ENCODE measurements at regions not wholly inside any gene's neighbourhood (a gene's known extent, or its start where the extent isn't known, plus 50 kb on each side); places are given as distances from the start of the nearest gene placed in this dataset.
"Not testable (repeated sequence)": the region's sequence is repeated elsewhere in the genome, so short reads cannot be mapped to it uniquely, and the experiment has no call there.

- no peak for DNase-seq (ENCODE audit: low read depth)
Observed at GRCh38 chr15:35695003-35695402, 149.0 kb upstream of the DPH6 start.

- no peak for DNase-seq (ENCODE audit: low read depth)
Observed at GRCh38 chr15:35696767-35697231, 150.8 kb upstream of the DPH6 start.

DNA sequence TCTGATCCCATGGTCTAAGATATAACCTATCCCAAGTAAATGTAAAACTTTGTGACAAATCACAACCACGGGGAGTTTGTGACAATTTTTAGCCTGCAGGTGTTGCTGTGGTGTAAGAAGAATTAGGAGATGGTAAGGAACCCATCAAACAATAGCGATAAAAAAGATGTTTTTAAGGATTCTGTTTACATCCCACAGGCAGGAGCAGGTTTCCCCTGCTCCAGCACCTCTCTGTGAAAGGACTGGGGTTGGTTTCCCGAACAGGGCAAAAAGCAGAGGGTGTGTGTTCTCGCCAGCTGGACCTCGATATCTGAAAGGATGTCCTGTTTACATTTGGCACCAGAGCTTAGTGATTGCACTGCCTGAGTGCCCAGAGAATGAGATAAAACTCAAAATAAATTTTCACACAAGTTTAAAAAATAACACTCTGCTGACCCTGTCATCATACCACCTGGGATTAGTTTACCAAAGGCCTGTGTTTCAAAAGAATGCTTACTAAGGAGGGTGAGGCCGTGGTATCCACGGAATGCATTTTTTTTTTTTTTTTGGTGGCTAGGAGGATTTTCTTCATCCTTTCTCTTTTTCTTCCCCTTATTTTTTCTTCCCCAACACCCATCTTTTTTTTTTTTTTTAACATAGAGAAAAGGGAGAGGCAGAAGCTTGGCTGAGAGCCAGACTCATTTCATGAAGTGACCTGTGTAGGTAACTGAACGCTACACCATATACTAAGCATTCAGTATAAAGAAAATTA lies 151.8 kb upstream of the DPH6 start:
- no peak for DNase-seq (ENCODE audit: low read depth)

- DNase-seq (ENCODE audit: low read depth) = no peak
Observed at GRCh38 chr15:35698331-35698730, 152.4 kb upstream of the DPH6 start.

DNA sequence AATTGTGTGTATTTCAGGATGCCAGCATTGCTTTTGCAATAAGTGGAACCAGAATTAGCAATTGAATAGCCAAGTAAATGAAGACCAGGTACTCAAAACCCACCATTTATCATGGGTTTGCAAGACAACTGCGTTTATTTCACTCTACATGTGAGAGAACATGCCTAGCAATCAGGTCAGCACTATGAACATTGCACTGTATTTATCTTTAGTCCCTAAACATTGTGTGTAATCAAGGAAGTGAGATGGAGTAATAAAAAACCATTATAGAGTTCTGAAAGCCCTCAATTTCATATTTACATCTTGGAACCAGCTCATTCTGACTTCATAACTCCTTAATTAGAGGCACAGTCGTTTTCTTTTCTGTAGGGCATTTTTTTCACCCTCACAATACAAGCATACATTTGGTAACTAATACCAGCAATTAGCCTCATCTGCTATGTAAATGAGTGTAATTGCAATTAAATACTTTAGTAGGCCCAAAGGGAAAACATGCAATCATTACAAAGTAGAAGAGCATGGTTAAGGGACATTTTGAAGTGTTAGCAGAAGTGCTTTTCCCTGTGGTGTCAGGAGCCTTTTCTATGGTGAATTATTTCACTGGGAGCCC lies 153.1 kb upstream of the DPH6 start:
- no peak for DNase-seq (ENCODE audit: low read depth)

DNA sequence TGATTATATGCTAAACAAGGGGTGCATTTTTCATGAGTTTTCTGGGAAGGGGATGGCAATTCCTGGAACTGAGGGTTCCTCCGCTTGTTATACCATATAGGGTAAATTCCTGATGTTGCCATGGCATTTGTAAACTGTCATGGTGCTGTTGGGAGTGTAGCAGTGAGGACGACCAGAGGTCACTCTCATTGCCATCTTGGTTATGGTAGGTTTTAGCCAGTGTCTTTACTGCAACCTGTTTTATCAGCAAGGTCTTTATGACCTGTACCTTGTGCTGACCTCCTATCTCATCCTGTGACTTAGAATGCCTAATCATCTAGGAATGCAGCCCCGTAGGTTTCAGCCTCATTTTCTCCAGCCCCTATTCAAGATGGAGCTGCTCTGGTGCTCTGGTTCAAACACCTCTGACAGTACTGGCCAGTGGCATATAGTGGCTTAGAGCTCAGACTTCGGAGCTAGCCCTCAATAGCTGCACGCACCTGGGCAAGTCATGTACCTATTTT lies 154.2 kb upstream of the DPH6 start:
- not testable (repeated sequence) for DNase-seq (ENCODE audit: low read depth)

- DNase-seq (ENCODE audit: low read depth) = no peak
Observed at GRCh38 chr15:35701402-35702046, 155.6 kb upstream of the DPH6 start.

DNA sequence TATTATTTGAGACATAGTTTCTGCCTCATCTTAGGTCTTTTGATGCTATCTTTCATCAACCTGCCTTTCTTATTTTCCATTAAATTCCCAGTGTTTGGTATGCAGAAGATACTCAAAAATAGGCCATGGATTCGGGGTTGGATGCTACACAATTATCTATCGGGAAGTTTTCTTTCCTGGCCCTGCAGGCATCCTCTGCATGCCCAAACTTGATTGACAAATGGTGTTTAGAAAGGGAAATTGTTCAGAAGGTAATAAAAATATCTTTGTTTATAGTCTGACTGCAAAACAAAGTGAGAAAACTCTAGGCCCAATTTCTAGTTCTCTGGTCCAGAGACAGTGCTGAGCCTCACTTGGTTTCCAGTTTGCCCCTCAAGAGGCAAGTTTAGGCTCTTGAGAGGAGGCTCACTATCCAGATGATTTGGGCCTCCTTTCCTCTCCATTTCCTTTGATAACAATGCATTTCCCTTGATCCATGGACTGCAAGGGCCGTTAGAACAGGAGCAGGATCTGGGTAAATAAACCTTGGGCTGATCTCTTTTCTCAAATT lies 157.1 kb upstream of the DPH6 start:
- no peak for DNase-seq (ENCODE audit: low read depth)

DNA sequence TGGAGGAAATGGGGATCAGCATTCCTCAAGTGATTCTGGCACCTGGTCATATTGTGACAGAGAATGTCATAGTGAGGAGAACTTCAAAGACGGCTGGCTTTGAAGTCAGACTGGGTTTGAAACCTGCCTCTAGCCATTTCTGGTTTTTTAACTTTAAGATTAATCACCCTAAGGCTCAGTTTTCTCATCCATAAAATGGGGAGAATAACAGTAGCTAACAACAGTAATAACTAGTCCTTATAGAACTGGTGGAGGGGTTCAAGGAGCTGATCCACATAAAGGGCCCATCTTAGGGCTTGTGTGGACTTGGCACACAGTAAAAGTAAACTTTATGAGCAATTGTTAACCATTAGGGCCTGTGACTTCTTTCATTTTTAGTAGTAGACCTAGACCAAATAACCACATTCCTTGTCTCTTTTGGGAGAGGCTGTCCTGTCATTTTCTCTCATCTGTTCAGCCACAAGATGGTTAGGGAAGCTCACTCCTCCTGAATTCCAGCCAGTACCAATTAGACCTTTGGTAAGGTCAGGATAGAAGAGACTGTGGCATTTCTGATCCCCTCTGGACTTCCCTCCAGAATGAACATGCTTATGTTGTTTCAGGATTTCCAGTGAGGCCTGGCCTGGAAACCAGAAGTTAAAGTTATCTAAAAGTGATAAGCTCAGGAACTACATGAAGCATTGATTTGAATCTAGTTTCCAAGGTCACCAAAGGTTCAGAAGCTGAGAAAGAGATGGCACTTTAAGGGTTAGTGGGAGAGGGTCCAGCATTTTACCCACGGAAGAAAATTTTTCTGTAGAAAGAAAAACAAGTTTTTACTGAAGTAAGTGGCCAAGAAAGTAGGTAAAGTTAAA lies 159.3 kb upstream of the DPH6 start:
- DNase-seq (ENCODE audit: low read depth) = no peak

- no peak for DNase-seq (ENCODE audit: low read depth)
Observed at GRCh38 chr15:35705884-35706585, 160.1 kb upstream of the DPH6 start.

GRCh38 chr15:35712956-35713355 lies 167.0 kb upstream of the DPH6 start:
- no peak for DNase-seq (ENCODE audit: low read depth)

- DNase-seq (ENCODE audit: low read depth) = no peak
Observed at GRCh38 chr15:35713733-35714132, 167.8 kb upstream of the DPH6 start.

DNA sequence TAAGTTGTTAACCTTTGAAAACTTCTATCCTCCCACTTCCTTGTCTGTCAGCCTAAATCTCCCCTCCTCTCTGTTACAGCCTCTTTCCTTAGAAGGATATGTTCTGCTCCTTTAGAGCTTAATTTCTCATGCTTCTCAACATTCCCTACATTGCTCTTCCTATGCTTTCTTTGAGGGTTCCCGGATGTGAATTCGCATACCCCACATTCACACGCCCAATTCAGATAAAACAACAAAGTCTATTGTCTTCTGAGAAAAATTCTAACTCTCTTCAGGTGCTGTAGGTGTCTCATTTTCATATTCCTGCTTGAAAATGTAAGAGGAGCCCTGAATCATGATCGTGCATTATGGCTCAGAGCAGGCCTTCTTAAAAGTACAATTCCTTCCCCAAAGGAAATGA lies 171.8 kb upstream of the DPH6 start:
- DNase-seq (ENCODE audit: low read depth) = no peak

- no peak for DNase-seq (ENCODE audit: low read depth)
Observed at GRCh38 chr15:35720019-35720418, 174.1 kb upstream of the DPH6 start.

- DNase-seq (ENCODE audit: low read depth) = no peak
Observed at GRCh38 chr15:35720984-35721383, 175.0 kb upstream of the DPH6 start.

- DNase-seq (ENCODE audit: low read depth) = no peak
Observed at GRCh38 chr15:35721751-35722150, 175.8 kb upstream of the DPH6 start.

DNA sequence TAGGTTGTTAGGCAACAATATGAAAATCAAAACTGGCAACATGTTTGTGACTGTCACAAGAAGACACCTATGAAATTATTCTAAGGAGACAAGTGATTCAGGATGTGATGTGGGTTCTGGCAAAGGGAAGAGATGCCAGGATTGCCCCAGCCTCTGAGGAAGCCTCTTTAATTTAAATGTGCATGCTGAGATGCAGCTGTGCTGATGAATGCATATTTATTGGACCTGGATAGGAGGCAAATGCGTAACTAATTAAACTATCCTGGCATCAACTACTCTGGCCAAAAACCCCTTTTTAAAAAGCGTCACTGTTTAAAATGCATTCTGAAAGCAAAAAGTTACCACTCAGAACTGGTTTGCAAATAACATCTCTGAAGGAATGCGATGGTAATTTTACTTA lies 176.5 kb upstream of the DPH6 start:
- DNase-seq (ENCODE audit: low read depth) = no peak

DNA sequence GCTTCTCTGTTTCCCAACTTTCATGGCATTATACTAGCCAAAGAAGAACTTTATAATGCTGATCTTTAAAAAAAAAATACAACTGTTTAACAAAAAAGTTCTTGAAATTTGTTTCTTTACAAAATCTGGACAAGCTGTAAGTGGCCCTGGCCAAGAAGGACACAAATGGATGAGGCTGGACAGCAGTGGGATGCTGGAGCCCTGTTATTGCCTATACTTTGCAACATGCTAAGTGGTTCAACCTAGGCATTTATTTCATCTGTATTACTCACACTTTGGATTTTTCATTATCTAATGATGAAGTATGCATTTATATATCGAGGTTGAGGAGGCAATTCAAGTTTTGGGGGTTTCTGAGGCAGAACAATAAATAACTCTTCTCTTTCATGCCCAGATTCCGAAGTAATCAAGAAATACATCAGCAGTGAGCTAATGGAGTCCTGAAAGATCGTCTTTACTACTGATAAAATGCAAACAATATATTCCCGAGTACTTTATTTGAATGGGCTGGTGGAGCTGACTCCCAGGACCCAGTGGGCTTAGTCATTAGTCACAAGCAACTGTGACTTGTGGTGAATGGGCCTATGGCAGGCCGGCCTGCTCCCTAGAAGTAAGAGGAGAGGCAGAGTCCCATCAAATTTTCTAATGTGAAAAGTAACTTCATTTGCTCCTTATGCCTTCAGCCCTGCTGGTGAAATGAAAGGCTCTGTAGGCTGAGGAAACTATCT lies 177.3 kb upstream of the DPH6 start:
- DNase-seq (ENCODE audit: low read depth) = no peak

- DNase-seq (ENCODE audit: low read depth) = no peak
Observed at GRCh38 chr15:35723852-35724251, 177.9 kb upstream of the DPH6 start.

- no peak for DNase-seq (ENCODE audit: low read depth)
Observed at GRCh38 chr15:35724626-35725025, 178.7 kb upstream of the DPH6 start.

DNA sequence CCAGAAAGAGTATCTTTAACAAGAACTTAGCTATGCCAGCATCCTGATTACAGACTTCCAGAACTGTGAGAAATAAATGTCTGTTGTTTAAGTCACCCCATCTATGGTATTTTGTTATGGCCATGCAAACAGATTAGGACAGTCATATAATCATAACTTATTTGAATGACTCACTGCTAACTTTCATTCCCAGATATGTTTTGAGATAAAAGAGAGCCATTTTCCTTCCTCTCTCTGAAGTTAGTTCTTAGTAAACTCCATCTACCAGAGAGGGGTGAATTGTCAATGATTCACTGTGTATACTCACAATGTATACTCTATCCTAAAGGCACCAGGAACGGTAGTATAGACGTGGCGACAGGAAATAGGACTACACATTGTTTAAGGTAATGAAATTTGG lies 179.4 kb upstream of the DPH6 start:
- DNase-seq (ENCODE audit: low read depth) = no peak

Data from activated T-cell treated with anti-CD3 and anti-CD28 coated beads for 48 hours (primary cell).